Lung (tissue), 11 donors: ENCODE measurements at regions not wholly inside any gene's neighbourhood (a gene's known extent, or its start where the extent isn't known, plus 50 kb on each side); places are given as distances from the start of the nearest gene placed in this dataset.
A peak's percentile ranks its signal among the peaks of the same experiment; 100 is the strongest.

Experiments
- ATAC-seq: fragments of 200-7000 bp; cut with Tn5 transposase; one replicate; pipeline ENCODE4 v1.9.1; 2020; ENCODE audit warnings: moderate number of reproducible peaks; ENCODE audit not compliant: insufficient read depth, low FRiP score
- DNase-seq, 3 donors: peaks; one replicate each; pipeline ENCODE4 v3.0.0-alpha.2; 2013 to 2017
- H3K27ac ChIP-seq, 2 donors: one replicate each; pipeline ENCODE4 v1.5.1; 2013; ENCODE audit warnings: mild to moderate bottlenecking in 2 of 2, moderate library complexity in 2 of 2, control low read depth in 1 of 2, inconsistent platforms in 1 of 2, low read depth in 1 of 2, low read length in 1 of 2
- H3K27me3 ChIP-seq, 3 donors: one replicate each; pipeline ENCODE4 v1.5.1; 2013; ENCODE audit warnings: low read length in 2 of 3; ENCODE audit not compliant: control insufficient read depth in 3 of 3, insufficient read depth in 3 of 3
- H3K36me3 ChIP-seq, 4 donors: one replicate each; pipeline ENCODE4 v1.5.1; 2013; ENCODE audit warnings: low read length in 4 of 4, mild to moderate bottlenecking in 1 of 4, moderate library complexity in 1 of 4; ENCODE audit not compliant: control insufficient read depth in 4 of 4, insufficient read depth in 4 of 4
- H3K4me1 ChIP-seq, 5 donors: one replicate each; pipeline ENCODE4 v1.5.1; 2013; ENCODE audit warnings: low read length in 5 of 5, mild to moderate bottlenecking in 2 of 5, moderate library complexity in 1 of 5; ENCODE audit not compliant: control insufficient read depth in 5 of 5, insufficient read depth in 5 of 5
- H3K4me3 ChIP-seq: one replicate; pipeline ENCODE4 v1.5.1; 2013; ENCODE audit warnings: mild to moderate bottlenecking, control low read depth, moderate library complexity
- H3K9ac ChIP-seq, 2 donors: one replicate each; pipeline ENCODE4 v1.5.1; 2013; ENCODE audit warnings: low read length in 2 of 2, control low read depth in 1 of 2; ENCODE audit not compliant: insufficient read depth in 1 of 2
- H3K9me3 ChIP-seq, 4 donors: one replicate each; pipeline ENCODE4 v1.5.1; 2013; ENCODE audit warnings: low read length in 3 of 4, mild to moderate bottlenecking in 1 of 4, moderate library complexity in 1 of 4; ENCODE audit not compliant: control insufficient read depth in 4 of 4, insufficient read depth in 3 of 4
- WGBS, 2 donors: extraction: QIAGEN DNeasy Blood & Tissue Kit; methylation state at CpG; one replicate each; pipeline ENCODE4 v1.1.7; 2013; 5-methylcytosine and 5-hydroxymethylcytosine counted together
- TF ChIP-seq, protein P1 (sequence below): IDR thresholded peaks from 2 replicates; pipeline ENCODE4 v1.5.1; 2012; ENCODE audit warnings: mild to moderate bottlenecking; ENCODE audit errors: control extremely low read depth, extremely low read depth
- donor health status: control.
- donor health status: control.
- donor health status: Bipolar disorder and iron deficiency.
- donor health status: healthy.
- donor health status: DM: yes; HTN: yes; CAD: no.

DNA sequence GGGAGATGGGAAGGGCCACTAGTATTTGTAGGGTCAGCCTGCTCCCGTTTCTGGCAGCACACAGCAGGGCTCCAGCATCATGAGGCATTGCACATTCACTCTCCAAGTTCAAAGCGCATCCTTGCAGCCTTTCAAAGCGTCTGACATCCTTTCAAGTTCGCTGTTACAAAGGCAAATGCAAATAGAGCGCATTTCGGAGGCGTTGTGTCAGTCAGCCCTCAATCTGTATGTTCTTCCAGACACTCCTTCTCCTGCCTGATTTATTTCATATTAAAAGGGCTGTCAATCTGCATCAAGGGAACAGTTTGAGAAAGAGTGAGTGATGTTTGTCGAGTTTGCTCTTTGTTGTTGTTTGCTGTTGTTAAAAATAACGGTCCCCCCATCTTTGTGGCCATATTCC is 188.5 kb downstream of the SNX10 start:
- DNase-seq (peak in 2 of 3 donors; percentile 19 to 29), ATAC-seq (no peak)
- Histone ChIP-seq H3K36me3 (no peaks in the 10 kb centered on the region), H3K4me3 (no peak overlapping the region), H3K27me3 (no peaks in the 10 kb centered on the region), H3K9me3 (no peaks in the 10 kb centered on the region), H3K9ac (no peak overlapping the region), H3K4me1 (peaks cover 0 to 3% (median 0%) of the 10 kb centered on the region in 5 donors), H3K27ac (no peak overlapping the region)
- WGBS, 2 donors: 81 to 90% methylated on average over 9 of the region's 9 CpGs
- TF ChIP-seq, protein P1, sequence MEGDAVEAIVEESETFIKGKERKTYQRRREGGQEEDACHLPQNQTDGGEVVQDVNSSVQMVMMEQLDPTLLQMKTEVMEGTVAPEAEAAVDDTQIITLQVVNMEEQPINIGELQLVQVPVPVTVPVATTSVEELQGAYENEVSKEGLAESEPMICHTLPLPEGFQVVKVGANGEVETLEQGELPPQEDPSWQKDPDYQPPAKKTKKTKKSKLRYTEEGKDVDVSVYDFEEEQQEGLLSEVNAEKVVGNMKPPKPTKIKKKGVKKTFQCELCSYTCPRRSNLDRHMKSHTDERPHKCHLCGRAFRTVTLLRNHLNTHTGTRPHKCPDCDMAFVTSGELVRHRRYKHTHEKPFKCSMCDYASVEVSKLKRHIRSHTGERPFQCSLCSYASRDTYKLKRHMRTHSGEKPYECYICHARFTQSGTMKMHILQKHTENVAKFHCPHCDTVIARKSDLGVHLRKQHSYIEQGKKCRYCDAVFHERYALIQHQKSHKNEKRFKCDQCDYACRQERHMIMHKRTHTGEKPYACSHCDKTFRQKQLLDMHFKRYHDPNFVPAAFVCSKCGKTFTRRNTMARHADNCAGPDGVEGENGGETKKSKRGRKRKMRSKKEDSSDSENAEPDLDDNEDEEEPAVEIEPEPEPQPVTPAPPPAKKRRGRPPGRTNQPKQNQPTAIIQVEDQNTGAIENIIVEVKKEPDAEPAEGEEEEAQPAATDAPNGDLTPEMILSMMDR: no peak

DNA sequence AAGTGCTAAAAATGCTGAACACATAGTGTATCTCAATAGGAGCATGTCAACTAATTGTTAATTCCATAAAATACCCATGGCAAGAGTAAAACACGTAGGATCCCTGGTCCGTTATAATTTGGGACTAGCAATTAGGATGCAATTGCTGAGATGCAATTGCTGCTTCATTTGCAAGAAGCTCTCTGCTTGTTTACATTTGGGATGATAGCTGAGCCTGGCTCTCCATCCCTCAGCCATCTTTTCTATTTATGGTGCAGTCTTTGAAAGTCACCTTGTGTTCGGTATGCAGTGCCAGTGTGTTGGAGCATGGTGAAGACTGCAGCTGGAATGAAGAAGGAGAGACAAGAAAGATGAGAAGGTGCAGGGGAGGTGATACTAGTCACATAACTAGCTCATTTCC is 191.3 kb downstream of the SNX10 start:
- H3K9me3 ChIP-seq: no peaks in the 10 kb centered on the region
- H3K27ac ChIP-seq: no peak overlapping the region
- peaks cover 0 to 3% (median 0%) of the 10 kb centered on the region in 5 donors for H3K4me1 ChIP-seq
- no peak overlapping the region for H3K4me3 ChIP-seq
- no peak overlapping the region for H3K9ac ChIP-seq
- WGBS, 2 donors: 92 to 94% methylated on average over 3 of the region's 3 CpGs
- TF ChIP-seq, protein P1: no peak
- DNase-seq: no peak
- H3K27me3 ChIP-seq: no peaks in the 10 kb centered on the region
- ATAC-seq: no peak
- no peaks in the 10 kb centered on the region for H3K36me3 ChIP-seq

DNA sequence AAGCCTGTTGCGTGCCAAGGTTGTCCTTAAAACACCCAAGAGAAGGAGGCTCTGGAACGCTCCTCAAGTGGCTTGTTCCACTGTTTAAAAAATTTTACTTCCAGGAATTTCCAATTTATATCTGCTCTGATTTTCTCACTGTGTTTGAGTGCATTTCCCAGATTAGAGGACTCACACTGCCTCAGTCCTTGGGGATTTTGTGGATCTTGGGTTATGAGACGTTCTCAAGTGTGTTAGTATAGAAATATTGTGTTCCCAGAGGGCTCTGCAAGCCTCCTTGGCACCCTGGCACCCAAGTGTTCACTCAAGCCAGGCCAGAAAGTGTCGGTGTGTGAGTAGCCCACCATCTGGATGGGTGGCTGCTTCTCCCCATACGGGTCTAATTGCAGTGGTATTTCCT is 192.2 kb downstream of the SNX10 start:
- H3K4me1 ChIP-seq: peaks cover 0 to 3% (median 0%) of the 10 kb centered on the region in 5 donors
- no peak for DNase-seq
- no peaks in the 10 kb centered on the region for H3K27me3 ChIP-seq
- H3K4me3 ChIP-seq: no peak overlapping the region
- TF ChIP-seq, protein P1: no peak
- H3K36me3 ChIP-seq: no peaks in the 10 kb centered on the region
- H3K27ac ChIP-seq: no peak overlapping the region
- 89 to 92% methylated on average over 5 of the region's 5 CpGs for WGBS, 2 donors
- H3K9ac ChIP-seq: no peak overlapping the region
- no peak for ATAC-seq
- H3K9me3 ChIP-seq: no peaks in the 10 kb centered on the region

DNA sequence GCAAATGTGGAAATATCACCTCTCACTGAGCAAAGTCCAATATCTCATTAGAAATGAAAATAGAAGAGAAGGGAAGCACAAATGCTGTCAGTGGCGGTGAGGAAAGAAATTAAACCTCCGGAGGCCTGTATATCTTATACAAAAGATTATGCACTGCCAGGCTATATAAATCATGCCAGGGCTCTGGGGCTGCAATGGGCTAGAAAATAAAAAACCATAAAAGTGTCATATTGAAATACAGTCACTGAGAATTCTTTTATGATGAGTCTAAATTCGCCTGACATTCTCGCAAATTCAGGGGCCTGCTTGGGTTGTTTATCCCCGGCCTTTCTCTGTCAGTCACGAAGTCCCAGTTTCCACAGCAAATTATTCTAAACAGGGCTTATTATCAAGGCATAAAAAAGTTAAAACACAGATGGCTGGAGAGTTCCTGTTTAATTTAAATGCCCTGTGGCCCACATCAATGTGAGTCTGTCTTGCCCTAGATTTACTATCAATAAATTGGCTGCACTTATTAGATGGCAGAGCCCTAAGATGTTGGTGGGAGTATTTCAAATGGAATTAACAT is 193.8 kb downstream of the SNX10 start:
- no peaks in the 10 kb centered on the region for H3K9me3 ChIP-seq
- H3K27ac ChIP-seq: no peak overlapping the region
- H3K4me3 ChIP-seq: no peak overlapping the region
- ATAC-seq: no peak
- TF ChIP-seq, protein P1: no peak
- no peak for DNase-seq
- 77 to 83% methylated on average over 6 of the region's 6 CpGs for WGBS, 2 donors
- H3K9ac ChIP-seq: no peak overlapping the region
- H3K27me3 ChIP-seq: no peaks in the 10 kb centered on the region
- H3K36me3 ChIP-seq: no peaks in the 10 kb centered on the region
- peaks cover 0 to 2% (median 0%) of the 10 kb centered on the region in 5 donors for H3K4me1 ChIP-seq
